H9 (cell line): ENCODE measurements at regions not wholly inside any gene's neighbourhood (a gene's known extent, or its start where the extent isn't known, plus 50 kb on each side); places are given as distances from the start of the nearest gene placed in this dataset.

ENCODE experiments used
- DNase-seq: peaks from one replicate; pipeline ENCODE4 v3.0.0-alpha.2; 2017
- H2AFZ ChIP-seq: one replicate; pipeline ENCODE4 v1.6.1; 2013; ENCODE audit warnings: mild to moderate bottlenecking, low read length, control low read depth, moderate library complexity
- H2AK5ac ChIP-seq: 2 replicates; pipeline ENCODE4 v1.6.1; 2013; ENCODE audit warnings: low read length, control low read depth, mixed read lengths; ENCODE audit not compliant: insufficient read length
- H2BK120ac ChIP-seq: one replicate; pipeline ENCODE4 v1.6.1; 2013; ENCODE audit warnings: low read depth, mild to moderate bottlenecking, low read length, control low read depth, inconsistent platforms; ENCODE audit not compliant: poor library complexity, severe bottlenecking
- H2BK12ac ChIP-seq: 2 replicates; pipeline ENCODE4 v1.6.1; 2013; ENCODE audit warnings: low read length, control low read depth, mixed read lengths, low read depth; ENCODE audit not compliant: insufficient read length
- H2BK15ac ChIP-seq: 2 replicates; pipeline ENCODE4 v1.6.1; 2013; ENCODE audit warnings: low read depth, low read length, control low read depth
- H2BK20ac ChIP-seq: one replicate; pipeline ENCODE4 v1.6.1; 2013; ENCODE audit warnings: low read depth, mild to moderate bottlenecking, low read length, control low read depth, inconsistent platforms; ENCODE audit not compliant: poor library complexity, severe bottlenecking
- H2BK5ac ChIP-seq: 2 replicates; pipeline ENCODE4 v1.6.1; 2013; ENCODE audit warnings: low read length, control low read depth, mixed read lengths; ENCODE audit not compliant: insufficient read length
- H3K14ac ChIP-seq: 2 replicates; pipeline ENCODE4 v1.6.1; 2013; ENCODE audit warnings: low read length, control low read depth; ENCODE audit not compliant: insufficient read depth
- H3K18ac ChIP-seq: 2 replicates; pipeline ENCODE4 v1.6.1; 2013; ENCODE audit warnings: low read depth, mild to moderate bottlenecking, mixed read lengths, low read length, control low read depth; ENCODE audit not compliant: insufficient read length
- H3K23ac ChIP-seq: 2 replicates; pipeline ENCODE4 v1.6.1; 2013; ENCODE audit warnings: low read length, control low read depth, mixed read lengths, low read depth; ENCODE audit not compliant: insufficient read length
- H3K23me2 ChIP-seq: 2 replicates; pipeline ENCODE4 v1.6.1; 2013; ENCODE audit warnings: low read depth, mild to moderate bottlenecking, mixed read lengths, low read length, control low read depth; ENCODE audit not compliant: insufficient read length, poor library complexity, severe bottlenecking
- H3K27ac ChIP-seq: 2 replicates; pipeline ENCODE4 v1.5.1; 2013; ENCODE audit warnings: low read length, control low read depth, mixed read lengths, low read depth; ENCODE audit not compliant: insufficient read length
- H3K27me3 ChIP-seq: 2 replicates; pipeline ENCODE4 v1.6.1; 2013; ENCODE audit warnings: low read length, control low read depth, inconsistent platforms; ENCODE audit not compliant: insufficient read depth
- H3K4ac ChIP-seq: 2 replicates; pipeline ENCODE4 v1.6.1; 2013; ENCODE audit warnings: low read depth, mild to moderate bottlenecking, control low read depth, inconsistent platforms, low read length, moderate library complexity
- H3K4me1 ChIP-seq: 2 replicates; pipeline ENCODE4 v1.6.1; 2013; ENCODE audit warnings: low read length, control low read depth, inconsistent platforms; ENCODE audit not compliant: insufficient read depth
- H3K4me2 ChIP-seq: 2 replicates; pipeline ENCODE4 v1.6.1; 2013; ENCODE audit warnings: low read length, control low read depth, mixed read lengths; ENCODE audit not compliant: insufficient read length, insufficient read depth
- H3K56ac ChIP-seq: 2 replicates; pipeline ENCODE4 v1.6.1; 2013; ENCODE audit warnings: low read depth, mild to moderate bottlenecking, mixed read lengths, low read length, control low read depth; ENCODE audit not compliant: insufficient read length
- H3K79me1 ChIP-seq: 2 replicates; pipeline ENCODE4 v1.6.1; 2013; ENCODE audit warnings: low read depth, mild to moderate bottlenecking, moderate library complexity, low read length, control low read depth, inconsistent platforms; ENCODE audit not compliant: insufficient read depth, poor library complexity, severe bottlenecking
- H3K79me2 ChIP-seq: 2 replicates; pipeline ENCODE4 v1.6.1; 2013; ENCODE audit warnings: low read length, control low read depth, inconsistent platforms; ENCODE audit not compliant: insufficient read depth
- H3K9ac ChIP-seq: 2 replicates; pipeline ENCODE4 v1.6.1; 2013; ENCODE audit warnings: low read length, control low read depth, mixed read lengths; ENCODE audit not compliant: insufficient read length; ENCODE audit errors: extremely low read depth
- H3K9me3 ChIP-seq: one replicate; pipeline ENCODE4 v1.6.1; 2013; ENCODE audit warnings: low read depth, low read length, inconsistent platforms; ENCODE audit not compliant: control insufficient read depth
- H3T11ph ChIP-seq: one replicate; pipeline ENCODE4 v1.6.1; 2013; ENCODE audit warnings: mild to moderate bottlenecking, low read length, control low read depth, inconsistent platforms
- H4K20me1 ChIP-seq: one replicate; pipeline ENCODE4 v1.6.1; 2013; ENCODE audit not compliant: control insufficient read depth, insufficient read length, insufficient read depth
- H4K5ac ChIP-seq: 2 replicates; pipeline ENCODE4 v1.6.1; 2013; ENCODE audit warnings: low read depth, mild to moderate bottlenecking, mixed read lengths, low read length, control low read depth; ENCODE audit not compliant: insufficient read length
- H4K8ac ChIP-seq: replicated peaks from 2 replicates; pipeline ENCODE4 v1.6.1; 2013; ENCODE audit warnings: low read length, control low read depth, mixed read lengths, low read depth; ENCODE audit not compliant: insufficient read length
- H4K91ac ChIP-seq: 2 replicates; pipeline ENCODE4 v1.6.1; 2013; ENCODE audit warnings: low read depth, mild to moderate bottlenecking, moderate library complexity, mixed read lengths, low read length, control low read depth; ENCODE audit not compliant: insufficient read length
- H3K27ac Mint-ChIP-seq, 3 experiments: 2 replicates in 2 of 3; 3 replicates in 1 of 3; pipeline ENCODE4 v1.8.0; 2020 to 2021; ENCODE audit warnings: mixed read lengths in 3 of 3, mild to moderate bottlenecking in 1 of 3, moderate library complexity in 1 of 3
- H3K27me3 Mint-ChIP-seq: 2 replicates; pipeline ENCODE4 v1.8.0; 2021; ENCODE audit warnings: low read depth, mild to moderate bottlenecking, moderate library complexity, mixed read lengths
- H3K36me3 Mint-ChIP-seq, 3 experiments: 2 replicates in 2 of 3; 3 replicates in 1 of 3; pipeline ENCODE4 v1.8.0; 2020 to 2021; ENCODE audit warnings: low read depth in 3 of 3, mixed read lengths in 3 of 3; ENCODE audit not compliant: insufficient read depth in 1 of 3
- H3K4me1 Mint-ChIP-seq, 2 experiments: 2 replicates each; pipeline ENCODE4 v1.8.0; 2020; ENCODE audit warnings: mixed read lengths in 2 of 2
- H3K4me3 Mint-ChIP-seq, 2 experiments: 2 replicates in 1 of 2; 3 replicates in 1 of 2; pipeline ENCODE4 v1.8.0; 2020 to 2021; ENCODE audit warnings: mild to moderate bottlenecking in 2 of 2, mixed read lengths in 2 of 2, moderate library complexity in 1 of 2
- H3K9me3 Mint-ChIP-seq, 2 experiments: 2 replicates in 1 of 2; 3 replicates in 1 of 2; pipeline ENCODE4 v1.8.0; 2020; ENCODE audit warnings: mild to moderate bottlenecking in 2 of 2, mixed read lengths in 2 of 2, moderate library complexity in 1 of 2
- CTCF ChIP-seq: fragments of 200-600 bp; sonication (generic); conservative IDR thresholded peaks from 3 replicates; pipeline ENCODE4 v1.8.0; 2021; ENCODE audit warnings: antibody characterized with exemption, mild to moderate bottlenecking
- WGBS: extraction: QIAGEN DNeasy Blood & Tissue Kit; methylation state at CpG from one replicate; pipeline ENCODE4 v1.1.7; 2013; ENCODE audit warnings: missing lambda C conversion rate, low lambda C conversion rate, mixed read lengths; ENCODE audit not compliant: insufficient read length; ENCODE audit errors: extremely low coverage; 5-methylcytosine and 5-hydroxymethylcytosine counted together

- H3K4me1 ChIP-seq: no peaks in the 10 kb centered on the region; the same call in 1 of the 2 replicates
- H3K79me2 ChIP-seq: no peaks in the 10 kb centered on the region
- no peak overlapping the region for H3K14ac ChIP-seq
- no peak overlapping the region for H2BK12ac ChIP-seq
- no peak overlapping the region for H3K23ac ChIP-seq
- no peak overlapping the region for H3K18ac ChIP-seq
- H2AK5ac ChIP-seq: no peak overlapping the region
- H2AFZ ChIP-seq: no peak overlapping the region
- H4K91ac ChIP-seq: no peak overlapping the region
- H3K27ac Mint-ChIP-seq: no peak overlapping the region
- no peak overlapping the region for H2BK120ac ChIP-seq
- H2BK15ac ChIP-seq: no peak overlapping the region
- H3K9me3 ChIP-seq: no peaks in the 10 kb centered on the region
- no peak overlapping the region for H3K4me2 ChIP-seq
- no peak overlapping the region for H4K8ac ChIP-seq
- TF ChIP-seq CTCF: no peak
- H3K27ac ChIP-seq: no peak overlapping the region
- no peak for DNase-seq
- WGBS: no CpG with 5 or more reads among the region's 1 CpG
- H3K27me3 ChIP-seq: no peaks in the 10 kb centered on the region
- no peak overlapping the region for H3T11ph ChIP-seq
- H3K9ac ChIP-seq: no peak overlapping the region
- no peak overlapping the region for H3K4ac ChIP-seq
- H4K20me1 ChIP-seq: no peaks in the 10 kb centered on the region
- H3K4me3 Mint-ChIP-seq: no peak overlapping the region
- H3K9me3 Mint-ChIP-seq: peaks cover 2 to 5% of the 10 kb centered on the region in 2 experiments; a peak in 4 of 5 replicates
- no peak overlapping the region for H2BK20ac ChIP-seq
- no peaks in the 10 kb centered on the region for H3K27me3 Mint-ChIP-seq
- H2BK5ac ChIP-seq: no peak overlapping the region
- H3K23me2 ChIP-seq: no peaks in the 10 kb centered on the region
- peaks cover 0 to 3% (median 2%) of the 10 kb centered on the region in 3 experiments; a peak in 3 of 7 replicates for H3K36me3 Mint-ChIP-seq
- no peak overlapping the region for H3K56ac ChIP-seq
- no peaks in the 10 kb centered on the region for H3K79me1 ChIP-seq
- peaks cover 24 to 36% of the 10 kb centered on the region in 2 experiments for H3K4me1 Mint-ChIP-seq
- no peak overlapping the region for H4K5ac ChIP-seq
Observed at GRCh38 chr7:51633006-51633405, 316.4 kb upstream of the COBL start.
